ENCODE measurements at regions not wholly inside any gene's neighbourhood (a gene's known extent, or its start where the extent isn't known, plus 50 kb on each side); places are given as distances from the start of the nearest gene placed in this dataset.

GRCh38 chrX:40331762-40332161 is 234.0 kb upstream of the BCOR start:
- TF ChIP-seq CTCF (IDR thresholded peaks at IDR 0.05): no peak
- Histone ChIP-seq H3K27ac (no peak overlapping the region), H3K9me3 (no peaks in the 10 kb centered on the region), H3K27me3 (no peaks in the 10 kb centered on the region), H3K4me1 (no peaks in the 10 kb centered on the region), H3K36me3 (no peaks in the 10 kb centered on the region), H3K4me3 (no peak overlapping the region)
- ATAC-seq (no peak), DNase-seq (no peak)
- intact Hi-C loops (cut with DNase I): no loop called here

GRCh38 chrX:40331353-40331752 is 233.6 kb upstream of the BCOR start:
- no peak for ATAC-seq
- no peak for DNase-seq
- no peaks in the 10 kb centered on the region for H3K9me3 ChIP-seq
- no peaks in the 10 kb centered on the region for H3K27me3 ChIP-seq
- no peak for TF ChIP-seq CTCF (IDR thresholded peaks at IDR 0.05)
- H3K4me1 ChIP-seq: no peaks in the 10 kb centered on the region
- no peak overlapping the region for H3K4me3 ChIP-seq
- intact Hi-C loops (cut with DNase I): no loop called here
- no peak overlapping the region for H3K27ac ChIP-seq
- no peaks in the 10 kb centered on the region for H3K36me3 ChIP-seq

GRCh38 chrX:40329616-40330015 is 231.9 kb upstream of the BCOR start:
- TF ChIP-seq CTCF (IDR thresholded peaks at IDR 0.05): no peak
- Histone ChIP-seq H3K9me3 (no peaks in the 10 kb centered on the region), H3K4me3 (no peak overlapping the region), H3K27ac (no peak overlapping the region), H3K4me1 (no peaks in the 10 kb centered on the region), H3K27me3 (no peaks in the 10 kb centered on the region), H3K36me3 (no peaks in the 10 kb centered on the region)
- DNase-seq: no peak
- intact Hi-C loops (cut with DNase I): no loop called here
- no peak for ATAC-seq

- Histone ChIP-seq H3K4me3 (no peak overlapping the region), H3K27ac (no peak overlapping the region), H3K9me3 (no peaks in the 10 kb centered on the region), H3K36me3 (no peaks in the 10 kb centered on the region), H3K27me3 (no peaks in the 10 kb centered on the region), H3K4me1 (no peaks in the 10 kb centered on the region)
- DNase-seq: no peak
- no peak for TF ChIP-seq CTCF (IDR thresholded peaks at IDR 0.05)
- intact Hi-C loops (cut with DNase I): no loop called here
- no peak for ATAC-seq
These were observed 229.3 kb upstream of the BCOR start for GRCh38 chrX:40327085-40327484.

GRCh38 chrX:40326186-40326965 is 228.6 kb upstream of the BCOR start:
- no peaks in the 10 kb centered on the region for H3K36me3 ChIP-seq
- no peak for TF ChIP-seq CTCF (IDR thresholded peaks at IDR 0.05)
- DNase-seq (no peak), ATAC-seq (no peak)
- H3K9me3 ChIP-seq: no peaks in the 10 kb centered on the region
- no peaks in the 10 kb centered on the region for H3K4me1 ChIP-seq
- H3K4me3 ChIP-seq: no peak overlapping the region
- intact Hi-C loops (cut with DNase I): no loop called here
- no peaks in the 10 kb centered on the region for H3K27me3 ChIP-seq
- no peak overlapping the region for H3K27ac ChIP-seq

Data from left lung (tissue), 4 donors.